ENCODE measurements at regions not wholly inside any gene's neighbourhood (a gene's known extent, or its start where the extent isn't known, plus 50 kb on each side); places are given as distances from the start of the nearest gene placed in this dataset.
"Not testable (repeated sequence)": the region's sequence is repeated elsewhere in the genome, so short reads cannot be mapped to it uniquely, and the experiment has no call there.

- Mint-ChIP-seq H3K9me3 (peaks cover 8% of the 10 kb centered on the region), H3K27ac (no peak overlapping the region)
- no peak for TF ChIP-seq CTCF (IDR thresholded peaks at IDR 0.05; ENCODE audit: unreplicated experiment in 3 of 3)
These were observed 293.9 kb upstream of the DEFB115 start for GRCh38 chr20:30963591-30963990.

GRCh38 chr20:30975859-30976258 is 281.6 kb upstream of the DEFB115 start:
- not testable (repeated sequence) for H3K27ac Mint-ChIP-seq; H3K4me3 Mint-ChIP-seq; H3K36me3 Mint-ChIP-seq (ENCODE audit: low read depth); H3K27me3 Mint-ChIP-seq (ENCODE audit: low read depth); H3K4me1 Mint-ChIP-seq
- peaks cover 71% of the 10 kb centered on the region for H3K9me3 Mint-ChIP-seq

More at GRCh38 chr20:30963591-30963990, 293.9 kb upstream of the DEFB115 start:
- Mint-ChIP-seq H3K36me3 (ENCODE audit: low read depth) (no peaks in the 10 kb centered on the region), H3K27me3 (ENCODE audit: low read depth) (no peaks in the 10 kb centered on the region), H3K4me3 (no peak overlapping the region), H3K4me1 (no peaks in the 10 kb centered on the region)

- H3K4me1 Mint-ChIP-seq, result no peaks in the 10 kb centered on the region
- no peaks in the 10 kb centered on the region for H3K36me3 Mint-ChIP-seq (ENCODE audit: low read depth)
- H3K4me3 Mint-ChIP-seq, result no peak overlapping the region
- H3K27me3 Mint-ChIP-seq (ENCODE audit: low read depth), result no peaks in the 10 kb centered on the region
- TF ChIP-seq CTCF (IDR thresholded peaks at IDR 0.05; ENCODE audit: unreplicated experiment in 3 of 3), result no peak
- no peak overlapping the region for H3K27ac Mint-ChIP-seq
- peaks cover 63% of the 10 kb centered on the region for H3K9me3 Mint-ChIP-seq
These were observed 272.1 kb upstream of the DEFB115 start for GRCh38 chr20:30985386-30985785.
